PFSK-1 (cell line): ENCODE measurements at regions not wholly inside any gene's neighbourhood (a gene's known extent, or its start where the extent isn't known, plus 50 kb on each side); places are given as distances from the start of the nearest gene placed in this dataset.

Experiments
- POLR2AphosphoS5 ChIP-seq: IDR thresholded peaks from 2 replicates; pipeline ENCODE4 v1.6.1; 2012; ENCODE audit warnings: low read depth, mild to moderate bottlenecking, control low read depth, low read length, moderate library complexity
- SIN3A ChIP-seq: IDR thresholded peaks from 2 replicates; pipeline ENCODE4 v1.6.1; 2012; ENCODE audit warnings: mild to moderate bottlenecking, low read length, moderate library complexity, borderline replicate concordance; ENCODE audit not compliant: insufficient read depth
- TAF1 ChIP-seq: IDR thresholded peaks from 2 replicates; pipeline ENCODE4 v1.6.1; 2012; ENCODE audit warnings: low read length, control low read depth, borderline replicate concordance; ENCODE audit not compliant: insufficient read depth
- TF ChIP-seq, protein P1 (sequence below), 2 experiments: IDR thresholded peaks; 2 replicates each; pipeline versions ENCODE4 v1.6.1 to v1.8.0; 2011 to 2012; ENCODE audit warnings: low read depth in 2 of 2, low read length in 2 of 2, control low read depth in 1 of 2, inconsistent platforms in 1 of 2, mild to moderate bottlenecking in 1 of 2, moderate library complexity in 1 of 2; ENCODE audit not compliant: insufficient read depth in 1 of 2

DNA sequence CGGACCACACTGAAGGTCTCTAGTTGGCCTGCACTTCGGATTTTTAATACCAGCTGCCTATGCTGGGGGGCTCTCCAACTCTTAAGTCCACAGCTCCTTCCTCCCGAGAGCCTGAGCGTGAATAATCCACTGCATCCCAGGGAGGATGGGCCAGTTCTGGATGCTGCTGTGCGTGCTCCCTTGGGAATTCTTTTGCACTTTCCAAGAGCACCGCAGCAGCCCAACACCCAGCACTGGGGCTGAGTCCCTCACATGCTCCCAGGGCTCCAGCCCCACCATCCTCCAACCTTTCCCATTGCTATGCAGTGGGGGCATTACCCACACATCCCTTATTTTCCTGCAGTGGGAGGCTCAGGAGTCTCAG is 136.4 kb upstream of the IQSEC1 start:
- TF ChIP-seq, protein P1, sequence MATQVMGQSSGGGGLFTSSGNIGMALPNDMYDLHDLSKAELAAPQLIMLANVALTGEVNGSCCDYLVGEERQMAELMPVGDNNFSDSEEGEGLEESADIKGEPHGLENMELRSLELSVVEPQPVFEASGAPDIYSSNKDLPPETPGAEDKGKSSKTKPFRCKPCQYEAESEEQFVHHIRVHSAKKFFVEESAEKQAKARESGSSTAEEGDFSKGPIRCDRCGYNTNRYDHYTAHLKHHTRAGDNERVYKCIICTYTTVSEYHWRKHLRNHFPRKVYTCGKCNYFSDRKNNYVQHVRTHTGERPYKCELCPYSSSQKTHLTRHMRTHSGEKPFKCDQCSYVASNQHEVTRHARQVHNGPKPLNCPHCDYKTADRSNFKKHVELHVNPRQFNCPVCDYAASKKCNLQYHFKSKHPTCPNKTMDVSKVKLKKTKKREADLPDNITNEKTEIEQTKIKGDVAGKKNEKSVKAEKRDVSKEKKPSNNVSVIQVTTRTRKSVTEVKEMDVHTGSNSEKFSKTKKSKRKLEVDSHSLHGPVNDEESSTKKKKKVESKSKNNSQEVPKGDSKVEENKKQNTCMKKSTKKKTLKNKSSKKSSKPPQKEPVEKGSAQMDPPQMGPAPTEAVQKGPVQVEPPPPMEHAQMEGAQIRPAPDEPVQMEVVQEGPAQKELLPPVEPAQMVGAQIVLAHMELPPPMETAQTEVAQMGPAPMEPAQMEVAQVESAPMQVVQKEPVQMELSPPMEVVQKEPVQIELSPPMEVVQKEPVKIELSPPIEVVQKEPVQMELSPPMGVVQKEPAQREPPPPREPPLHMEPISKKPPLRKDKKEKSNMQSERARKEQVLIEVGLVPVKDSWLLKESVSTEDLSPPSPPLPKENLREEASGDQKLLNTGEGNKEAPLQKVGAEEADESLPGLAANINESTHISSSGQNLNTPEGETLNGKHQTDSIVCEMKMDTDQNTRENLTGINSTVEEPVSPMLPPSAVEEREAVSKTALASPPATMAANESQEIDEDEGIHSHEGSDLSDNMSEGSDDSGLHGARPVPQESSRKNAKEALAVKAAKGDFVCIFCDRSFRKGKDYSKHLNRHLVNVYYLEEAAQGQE (IDR thresholded peaks at IDR 0.05; ENCODE audit: insufficient read depth in 1 of 2, low read depth in 2 of 2, low read length in 2 of 2): no peak
- no peak for TF ChIP-seq POLR2AphosphoS5
- TF ChIP-seq TAF1: no peak
- TF ChIP-seq SIN3A: no peak
